Ovary (tissue), 3 donors: ENCODE measurements at regions not wholly inside any gene's neighbourhood (a gene's known extent, or its start where the extent isn't known, plus 50 kb on each side); places are given as distances from the start of the nearest gene placed in this dataset.

Experiments used
- EP300 ChIP-seq: sonication (generic); formaldehyde crosslinking; IDR thresholded peaks from one replicate; pipeline ENCODE4 v1.6.1; 2017; ENCODE audit warnings: antibody characterized with exemption
- POLR2A ChIP-seq: fragments of 450-650 bp; IDR thresholded peaks from one replicate; pipeline ENCODE4 v1.6.1; 2017; ENCODE audit warnings: antibody characterized with exemption, mild to moderate bottlenecking, moderate library complexity
- TF ChIP-seq, protein P1 (sequence below), 3 donors: fragments of 450-650 bp in 2 of 3; fragments of 200-600 bp in 1 of 3; IDR thresholded peaks; one replicate each; pipeline versions ENCODE4 v1.5.1 to v1.8.0; 2016 to 2022; ENCODE audit warnings: antibody characterized with exemption in 3 of 3, mild to moderate bottlenecking in 1 of 3
- donor health status: DM: no; HTN: no; CAD: no.

DNA sequence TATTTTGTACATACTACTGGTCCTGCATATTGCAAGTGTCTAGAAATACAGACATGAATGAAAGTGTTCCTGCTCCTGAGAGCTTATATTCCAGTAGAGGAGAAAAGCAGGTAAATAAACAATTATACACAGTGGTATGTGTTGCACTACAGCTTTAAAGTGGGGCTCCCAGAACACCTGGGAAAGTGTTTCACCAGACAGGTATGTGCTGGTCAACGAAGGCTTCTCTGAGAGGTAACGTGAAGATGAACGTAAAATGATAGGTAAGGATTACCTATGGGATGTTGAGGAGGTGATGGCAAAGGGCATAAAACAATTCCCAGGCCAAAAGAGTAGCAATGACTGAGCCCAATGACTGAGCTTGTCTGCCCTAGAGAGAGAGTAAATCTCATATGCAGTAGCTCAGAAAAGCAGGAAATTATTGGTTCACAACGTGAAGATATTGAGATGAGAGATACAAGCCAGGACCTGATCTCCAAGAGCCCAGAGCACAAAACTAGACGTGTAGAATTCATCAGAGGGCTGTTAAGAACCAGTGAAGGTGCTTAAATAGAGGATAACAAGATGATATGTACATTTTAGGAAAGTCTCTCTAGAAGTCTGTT lies 459.1 kb upstream of the BCHE start:
- no peak for TF ChIP-seq POLR2A
- TF ChIP-seq, protein P1, sequence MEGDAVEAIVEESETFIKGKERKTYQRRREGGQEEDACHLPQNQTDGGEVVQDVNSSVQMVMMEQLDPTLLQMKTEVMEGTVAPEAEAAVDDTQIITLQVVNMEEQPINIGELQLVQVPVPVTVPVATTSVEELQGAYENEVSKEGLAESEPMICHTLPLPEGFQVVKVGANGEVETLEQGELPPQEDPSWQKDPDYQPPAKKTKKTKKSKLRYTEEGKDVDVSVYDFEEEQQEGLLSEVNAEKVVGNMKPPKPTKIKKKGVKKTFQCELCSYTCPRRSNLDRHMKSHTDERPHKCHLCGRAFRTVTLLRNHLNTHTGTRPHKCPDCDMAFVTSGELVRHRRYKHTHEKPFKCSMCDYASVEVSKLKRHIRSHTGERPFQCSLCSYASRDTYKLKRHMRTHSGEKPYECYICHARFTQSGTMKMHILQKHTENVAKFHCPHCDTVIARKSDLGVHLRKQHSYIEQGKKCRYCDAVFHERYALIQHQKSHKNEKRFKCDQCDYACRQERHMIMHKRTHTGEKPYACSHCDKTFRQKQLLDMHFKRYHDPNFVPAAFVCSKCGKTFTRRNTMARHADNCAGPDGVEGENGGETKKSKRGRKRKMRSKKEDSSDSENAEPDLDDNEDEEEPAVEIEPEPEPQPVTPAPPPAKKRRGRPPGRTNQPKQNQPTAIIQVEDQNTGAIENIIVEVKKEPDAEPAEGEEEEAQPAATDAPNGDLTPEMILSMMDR (IDR thresholded peaks at IDR 0.05), result no peak
- no peak for TF ChIP-seq EP300
